Activated T-helper 17 cell treated with anti-CD3 and anti-CD28 coated beads, Interleukin-2, amount 50 U/mL, for 72 hours (primary cell): ENCODE measurements at regions not wholly inside any gene's neighbourhood (a gene's known extent, or its start where the extent isn't known, plus 50 kb on each side); places are given as distances from the start of the nearest gene placed in this dataset.

ENCODE experiments used
- ATAC-seq: fragments of 150-1000 bp; cut with Tn5 transposase; replicated peaks from 2 replicates; pipeline ENCODE4 v1.10.0; 2021; ENCODE audit warnings: mild to moderate bottlenecking, moderate library complexity
- H3K27ac Mint-ChIP-seq: one replicate; pipeline ENCODE4 v1.8.0; 2022; ENCODE audit warnings: mixed read lengths
- H3K27me3 Mint-ChIP-seq: one replicate; pipeline ENCODE4 v1.8.0; 2022; ENCODE audit warnings: mixed read lengths
- H3K36me3 Mint-ChIP-seq: one replicate; pipeline ENCODE4 v1.8.0; 2022; ENCODE audit warnings: low read depth, mild to moderate bottlenecking, mixed read lengths
- H3K4me1 Mint-ChIP-seq: one replicate; pipeline ENCODE4 v1.8.0; 2022; ENCODE audit warnings: mixed read lengths
- H3K4me3 Mint-ChIP-seq: one replicate; pipeline ENCODE4 v1.8.0; 2022; ENCODE audit warnings: mild to moderate bottlenecking, mixed read lengths
- H3K9me3 Mint-ChIP-seq: one replicate; pipeline ENCODE4 v1.8.0; 2022; ENCODE audit warnings: mixed read lengths

GRCh38 chr5:74357827-74358226 lies 282.7 kb downstream of the ENC1 start:
- Mint-ChIP-seq H3K4me1 (no peaks in the 10 kb centered on the region), H3K36me3 (no peaks in the 10 kb centered on the region), H3K4me3 (no peak overlapping the region), H3K27ac (no peak overlapping the region), H3K27me3 (peaks cover 3% of the 10 kb centered on the region), H3K9me3 (no peaks in the 10 kb centered on the region)
- ATAC-seq, result no peak

- no peak overlapping the region for H3K4me3 Mint-ChIP-seq
- H3K27me3 Mint-ChIP-seq, result peaks cover 16% of the 10 kb centered on the region
- H3K9me3 Mint-ChIP-seq, result no peaks in the 10 kb centered on the region
- no peak for ATAC-seq
- no peak overlapping the region for H3K27ac Mint-ChIP-seq
- H3K4me1 Mint-ChIP-seq, result no peaks in the 10 kb centered on the region
- no peaks in the 10 kb centered on the region for H3K36me3 Mint-ChIP-seq
Measured at GRCh38 chr5:74356009-74356695, 284.4 kb downstream of the ENC1 start.

DNA sequence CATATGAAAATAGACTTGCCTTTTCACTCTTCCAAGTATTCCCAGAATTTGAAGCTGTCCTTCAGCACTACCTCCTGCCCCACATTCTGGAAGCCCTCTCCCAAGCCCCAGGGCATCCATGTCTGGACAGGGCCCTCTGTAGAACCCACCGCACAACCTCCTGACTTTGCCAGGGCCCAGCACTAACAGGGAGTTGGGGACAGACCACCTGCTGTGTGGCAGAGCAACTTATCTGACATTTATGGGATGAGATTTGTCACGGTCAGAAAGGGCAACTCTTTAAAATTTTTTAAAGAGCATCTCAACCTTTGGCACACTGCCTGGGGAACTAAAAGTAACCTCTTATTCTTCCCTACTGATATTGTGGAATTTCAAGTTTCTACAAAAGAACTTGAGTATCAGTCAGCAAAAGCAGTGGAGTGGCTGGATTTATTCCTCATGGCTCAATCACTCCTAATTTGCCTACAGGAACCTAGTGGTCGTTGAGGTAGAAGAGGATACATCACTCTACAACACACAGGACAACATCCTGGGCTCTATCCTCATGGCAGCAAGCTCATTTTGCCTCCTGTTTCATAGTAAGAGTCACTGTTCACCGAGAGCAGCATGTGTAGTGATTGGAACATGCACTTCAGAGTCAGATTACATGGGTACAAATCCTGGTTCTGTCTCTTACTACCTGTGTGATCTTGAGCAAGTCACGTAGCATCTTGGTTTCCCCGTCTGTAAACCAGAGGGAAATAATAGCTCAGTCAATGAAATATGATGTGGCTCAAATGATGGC lies 285.3 kb downstream of the ENC1 start:
- no peak for ATAC-seq
- Mint-ChIP-seq H3K36me3 (no peaks in the 10 kb centered on the region), H3K9me3 (no peaks in the 10 kb centered on the region), H3K27ac (no peak overlapping the region), H3K4me1 (no peaks in the 10 kb centered on the region), H3K27me3 (peaks cover 18% of the 10 kb centered on the region), H3K4me3 (no peak overlapping the region)

DNA sequence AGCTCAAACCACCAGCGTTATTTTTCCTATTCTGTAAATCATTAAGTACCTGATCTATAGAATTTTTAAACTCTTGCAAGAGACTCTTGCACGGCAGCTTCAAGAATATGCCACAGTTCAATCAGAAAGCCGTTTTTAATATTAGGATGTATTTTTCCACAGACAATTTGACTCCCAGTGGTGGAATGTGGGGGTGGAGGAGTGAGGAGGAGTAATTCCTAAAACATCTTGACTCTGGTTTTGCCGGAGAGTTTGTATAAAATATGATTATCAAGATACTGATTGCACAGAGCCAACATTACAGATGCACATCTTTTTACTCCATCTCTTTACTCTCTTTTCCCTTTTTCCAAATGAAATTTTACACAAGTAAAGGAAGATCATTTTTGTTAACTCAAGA lies 288.3 kb downstream of the ENC1 start:
- H3K36me3 Mint-ChIP-seq, result no peaks in the 10 kb centered on the region
- no peak for ATAC-seq
- no peak overlapping the region for H3K27ac Mint-ChIP-seq
- no peak overlapping the region for H3K4me3 Mint-ChIP-seq
- peaks cover 34% of the 10 kb centered on the region for H3K27me3 Mint-ChIP-seq
- no peaks in the 10 kb centered on the region for H3K4me1 Mint-ChIP-seq
- peaks cover 9% of the 10 kb centered on the region for H3K9me3 Mint-ChIP-seq

DNA sequence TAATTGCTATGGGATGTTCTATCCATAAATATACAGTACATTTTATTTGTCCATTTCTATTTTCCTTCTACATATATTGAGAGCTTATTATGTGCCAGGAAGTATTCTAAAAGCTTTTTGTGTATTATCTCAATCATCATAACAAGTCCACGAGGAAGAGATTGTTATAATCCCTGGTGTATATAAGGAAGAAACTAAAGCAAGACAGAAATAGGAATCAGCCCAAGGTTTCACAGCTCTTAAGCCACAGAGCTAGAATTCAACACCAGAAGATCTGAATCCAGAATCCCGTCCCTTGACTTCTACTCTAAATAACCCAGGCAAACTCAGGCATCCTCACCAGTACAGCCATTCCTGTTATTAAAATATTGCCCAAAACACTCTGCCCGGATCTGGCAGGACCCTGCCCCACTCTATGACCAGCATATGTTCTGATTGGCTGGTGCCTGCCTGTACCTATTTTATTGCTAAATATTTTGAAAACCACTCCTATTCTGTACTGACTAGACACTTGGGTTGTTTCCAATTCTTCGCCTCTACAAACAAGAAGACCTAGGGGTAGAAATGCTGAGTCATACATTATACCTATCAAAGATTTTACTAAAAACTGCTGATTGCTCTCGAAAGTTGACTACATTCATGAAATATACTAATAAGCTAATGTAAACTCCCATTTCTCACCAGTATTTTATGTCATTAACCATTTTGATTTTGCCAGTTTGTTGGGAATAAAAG lies 297.4 kb downstream of the ENC1 start:
- H3K4me3 Mint-ChIP-seq, result no peak overlapping the region
- peaks cover 4% of the 10 kb centered on the region for H3K9me3 Mint-ChIP-seq
- H3K27ac Mint-ChIP-seq, result no peak overlapping the region
- ATAC-seq, result no peak
- no peaks in the 10 kb centered on the region for H3K4me1 Mint-ChIP-seq
- H3K27me3 Mint-ChIP-seq, result peaks cover 18% of the 10 kb centered on the region
- no peaks in the 10 kb centered on the region for H3K36me3 Mint-ChIP-seq

GRCh38 chr5:74342182-74342581 lies 298.3 kb downstream of the ENC1 start:
- H3K36me3 Mint-ChIP-seq, result no peaks in the 10 kb centered on the region
- no peaks in the 10 kb centered on the region for H3K9me3 Mint-ChIP-seq
- H3K4me1 Mint-ChIP-seq, result no peaks in the 10 kb centered on the region
- H3K27me3 Mint-ChIP-seq, result peaks cover 19% of the 10 kb centered on the region
- no peak for ATAC-seq
- H3K27ac Mint-ChIP-seq, result no peak overlapping the region
- no peak overlapping the region for H3K4me3 Mint-ChIP-seq

DNA sequence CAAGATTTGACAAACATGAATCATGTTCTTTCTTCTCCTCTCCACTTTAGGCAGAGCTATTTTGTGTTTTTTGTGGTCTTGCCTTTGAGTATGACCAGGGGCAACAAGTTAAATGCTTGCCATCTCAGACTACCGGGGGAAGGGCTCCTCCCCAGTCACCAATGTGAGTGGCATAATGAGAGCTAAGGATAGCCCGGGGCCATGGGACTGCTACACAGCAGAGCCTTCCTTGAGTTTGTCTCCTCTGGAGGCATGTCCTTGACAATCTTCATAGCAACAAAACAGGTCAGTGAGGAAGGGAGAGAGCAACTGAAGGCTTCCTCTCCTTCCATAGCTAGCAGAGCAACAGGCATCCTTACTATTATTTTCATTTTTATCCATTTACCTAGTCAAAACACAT lies 299.3 kb downstream of the ENC1 start:
- H3K27ac Mint-ChIP-seq, result no peak overlapping the region
- no peaks in the 10 kb centered on the region for H3K36me3 Mint-ChIP-seq
- no peaks in the 10 kb centered on the region for H3K4me1 Mint-ChIP-seq
- H3K27me3 Mint-ChIP-seq, result peaks cover 19% of the 10 kb centered on the region
- no peak overlapping the region for H3K4me3 Mint-ChIP-seq
- no peak for ATAC-seq
- H3K9me3 Mint-ChIP-seq, result no peaks in the 10 kb centered on the region

- Mint-ChIP-seq H3K27ac (no peak overlapping the region), H3K4me3 (no peak overlapping the region), H3K9me3 (no peaks in the 10 kb centered on the region), H3K4me1 (no peaks in the 10 kb centered on the region), H3K36me3 (no peaks in the 10 kb centered on the region), H3K27me3 (peaks cover 19% of the 10 kb centered on the region)
- no peak for ATAC-seq
Measured at GRCh38 chr5:74340476-74340875, 300.1 kb downstream of the ENC1 start.

DNA sequence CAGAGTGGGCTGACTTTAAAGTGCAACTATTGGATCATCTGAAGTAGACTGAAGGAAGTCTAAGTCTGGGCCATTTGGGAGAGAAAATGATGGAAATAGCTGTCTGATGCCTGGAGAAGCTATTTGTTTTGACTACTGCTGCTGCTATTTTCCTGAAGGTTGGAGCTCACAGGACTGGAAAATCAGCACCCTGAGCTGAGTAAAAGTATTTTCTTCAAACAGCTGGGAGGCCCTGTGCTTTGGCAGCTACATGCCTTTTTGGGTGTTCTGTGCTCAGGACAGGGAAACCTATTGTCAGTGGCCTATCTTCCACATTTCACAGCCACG lies 302.6 kb downstream of the ENC1 start:
- no peak overlapping the region for H3K4me3 Mint-ChIP-seq
- H3K4me1 Mint-ChIP-seq, result no peaks in the 10 kb centered on the region
- no peaks in the 10 kb centered on the region for H3K36me3 Mint-ChIP-seq
- H3K27me3 Mint-ChIP-seq, result peaks cover 29% of the 10 kb centered on the region
- ATAC-seq, result no peak
- H3K9me3 Mint-ChIP-seq, result no peaks in the 10 kb centered on the region
- no peak overlapping the region for H3K27ac Mint-ChIP-seq

DNA sequence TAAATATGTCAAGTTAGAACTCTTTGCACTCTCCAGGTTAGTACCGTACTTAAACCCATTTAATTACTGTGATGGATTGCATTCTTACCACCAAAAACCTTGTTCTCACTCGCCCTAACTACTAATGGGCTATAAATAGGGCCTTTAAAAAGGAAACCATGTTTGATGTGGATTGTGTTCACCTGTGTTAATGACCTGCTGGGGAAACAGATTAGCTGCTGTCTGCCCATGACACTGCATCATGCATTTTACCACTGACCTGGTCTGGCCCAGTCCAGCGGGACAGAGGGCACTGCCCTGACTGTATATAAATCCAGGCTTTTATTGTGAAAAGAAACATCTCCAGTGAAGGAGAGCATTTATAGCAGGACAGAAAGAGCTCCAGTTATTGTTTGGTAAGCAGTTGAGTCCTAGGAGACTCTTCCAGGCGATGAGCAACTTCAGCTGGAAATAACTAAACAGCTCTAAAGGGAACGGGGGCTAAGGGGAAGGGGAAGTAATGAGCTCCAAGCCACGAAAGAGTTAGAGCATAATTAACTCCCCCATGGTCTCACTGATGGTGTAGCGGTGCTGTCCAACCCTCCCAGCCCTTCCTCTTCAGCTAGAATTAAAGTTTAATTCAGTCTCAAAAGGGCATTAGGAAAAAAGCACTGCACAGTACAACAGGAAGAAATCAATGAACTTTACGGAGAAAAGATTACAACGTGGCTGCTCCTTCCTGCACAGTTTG lies 303.1 kb downstream of the ENC1 start:
- Mint-ChIP-seq H3K36me3 (no peaks in the 10 kb centered on the region), H3K9me3 (no peaks in the 10 kb centered on the region), H3K27ac (no peak overlapping the region), H3K27me3 (peaks cover 25% of the 10 kb centered on the region), H3K4me3 (no peak overlapping the region), H3K4me1 (no peaks in the 10 kb centered on the region)
- no peak for ATAC-seq

DNA sequence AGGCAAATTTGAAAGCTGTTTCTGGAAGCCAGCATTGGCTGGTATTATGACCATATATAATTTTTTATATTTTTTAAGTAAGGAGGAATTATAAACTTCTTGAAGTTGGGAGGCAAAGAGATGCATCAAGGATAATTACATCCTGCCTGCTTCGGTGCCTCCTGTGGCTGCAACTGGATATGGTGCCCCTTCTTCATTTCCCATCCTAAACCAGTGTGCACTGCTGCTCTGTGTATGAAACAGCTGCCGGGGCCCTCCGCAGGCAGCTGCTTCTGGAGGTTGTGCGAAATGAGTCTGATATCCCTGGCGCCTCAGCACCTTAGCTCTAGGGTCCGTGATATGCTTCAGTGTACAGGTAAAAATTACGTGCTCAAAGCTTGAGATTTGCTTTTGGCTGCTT lies 304.2 kb downstream of the ENC1 start:
- Mint-ChIP-seq H3K9me3 (no peaks in the 10 kb centered on the region), H3K27ac (no peak overlapping the region), H3K4me3 (no peak overlapping the region), H3K4me1 (no peaks in the 10 kb centered on the region), H3K36me3 (no peaks in the 10 kb centered on the region), H3K27me3 (peaks cover 23% of the 10 kb centered on the region)
- ATAC-seq, result no peak

DNA sequence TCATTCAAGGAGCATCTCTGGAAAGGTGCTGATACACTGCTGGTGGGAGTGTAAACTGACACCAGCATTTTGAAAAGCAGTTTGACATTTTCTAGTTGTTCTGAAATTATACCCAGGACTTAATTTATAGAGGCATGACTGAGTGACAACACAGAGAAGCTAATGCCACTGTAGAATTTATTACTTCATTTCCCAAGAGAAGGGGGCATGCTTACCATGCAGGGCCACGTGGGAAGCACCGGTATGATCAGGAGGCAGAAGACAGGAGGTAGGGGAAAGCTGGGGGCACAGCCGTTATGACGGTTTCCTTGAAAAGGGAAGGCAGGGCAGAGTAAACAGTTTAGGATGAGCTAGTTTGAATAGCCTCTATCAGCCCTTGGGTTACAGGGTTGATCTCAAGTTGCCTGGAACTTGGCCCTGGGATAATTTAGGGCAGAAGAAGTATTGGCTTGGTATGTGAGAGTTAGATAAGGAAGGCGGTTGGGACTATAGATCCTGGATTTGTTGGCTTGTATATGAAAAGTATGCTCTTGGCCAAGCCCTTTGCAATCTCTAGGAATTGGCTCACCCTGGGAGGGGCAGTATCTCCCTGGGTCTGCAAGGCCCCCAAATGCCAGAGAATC lies 305.7 kb downstream of the ENC1 start:
- no peaks in the 10 kb centered on the region for H3K4me1 Mint-ChIP-seq
- no peak for ATAC-seq
- no peak overlapping the region for H3K4me3 Mint-ChIP-seq
- no peaks in the 10 kb centered on the region for H3K36me3 Mint-ChIP-seq
- peaks cover 20% of the 10 kb centered on the region for H3K27me3 Mint-ChIP-seq
- no peaks in the 10 kb centered on the region for H3K9me3 Mint-ChIP-seq
- H3K27ac Mint-ChIP-seq, result no peak overlapping the region

DNA sequence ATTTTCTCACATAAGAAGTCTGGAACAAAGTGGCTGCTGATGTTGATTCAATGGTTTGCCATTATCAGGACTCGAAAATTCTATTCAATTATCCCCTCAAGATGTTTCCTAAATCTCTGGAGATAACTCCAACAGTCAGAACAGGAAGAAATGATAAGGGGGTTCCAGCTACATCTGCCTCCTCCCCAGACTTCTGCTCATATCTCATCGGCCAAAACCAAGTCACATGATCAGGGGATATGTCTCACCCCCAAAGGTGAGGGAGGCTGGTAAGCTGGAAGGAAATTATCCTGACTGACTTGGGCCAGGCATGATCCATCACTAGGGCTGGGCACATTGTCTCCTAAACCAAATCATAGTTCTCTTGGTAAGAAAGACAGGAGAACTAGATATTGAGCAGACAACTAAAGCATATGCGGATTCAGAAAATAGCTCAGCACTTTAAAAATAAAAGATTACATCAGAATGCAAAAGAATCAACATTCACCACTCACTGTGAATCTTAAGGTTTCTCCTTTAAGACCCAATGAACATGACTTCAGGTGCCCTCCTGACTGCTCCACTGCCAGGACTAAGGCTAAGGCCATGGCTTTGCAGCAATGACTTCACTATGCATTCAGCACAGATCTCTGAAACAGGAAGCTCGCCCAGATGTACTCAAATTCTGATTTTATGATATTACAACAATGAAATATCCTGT lies 306.3 kb downstream of the ENC1 start:
- no peak overlapping the region for H3K4me3 Mint-ChIP-seq
- no peaks in the 10 kb centered on the region for H3K4me1 Mint-ChIP-seq
- H3K36me3 Mint-ChIP-seq, result no peaks in the 10 kb centered on the region
- H3K27me3 Mint-ChIP-seq, result peaks cover 20% of the 10 kb centered on the region
- H3K9me3 Mint-ChIP-seq, result no peaks in the 10 kb centered on the region
- no peak overlapping the region for H3K27ac Mint-ChIP-seq
- no peak for ATAC-seq

DNA sequence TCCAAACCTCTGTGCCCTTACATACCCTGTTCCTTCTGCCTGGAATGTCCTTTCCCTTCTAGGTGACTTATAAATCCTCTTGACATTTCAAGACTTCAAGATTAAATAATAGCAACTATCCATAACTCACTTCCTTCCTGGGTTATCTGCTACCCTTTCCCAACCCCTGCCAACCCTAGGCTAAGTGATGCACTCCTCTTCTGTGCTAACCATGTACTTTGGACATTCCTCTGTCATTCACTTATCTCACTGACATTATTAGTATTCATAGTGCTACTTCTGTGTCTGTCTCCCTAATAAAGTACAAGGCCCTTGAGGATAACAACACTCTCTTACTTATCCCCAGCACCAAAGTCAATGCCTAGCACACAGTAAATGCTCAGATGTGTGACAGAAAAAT lies 307.1 kb downstream of the ENC1 start:
- Mint-ChIP-seq H3K27me3 (peaks cover 20% of the 10 kb centered on the region), H3K9me3 (no peaks in the 10 kb centered on the region), H3K4me3 (no peak overlapping the region), H3K4me1 (no peaks in the 10 kb centered on the region), H3K27ac (no peak overlapping the region), H3K36me3 (no peaks in the 10 kb centered on the region)
- no peak for ATAC-seq
